ENCODE measurements at regions not wholly inside any gene's neighbourhood (a gene's known extent, or its start where the extent isn't known, plus 50 kb on each side); places are given as distances from the start of the nearest gene placed in this dataset.

GRCh38 chr7:67455508-67455907 lies 458.9 kb downstream of the TYW1 start:
- H3K4me3 Mint-ChIP-seq (ENCODE audit: unreplicated experiment) = no peak overlapping the region

GRCh38 chr7:67462781-67463191 lies 466.2 kb downstream of the TYW1 start:
- no peak for DNase-seq (ENCODE audit: low spot score)
- peaks cover 50% of the 10 kb centered on the region for H3K9me3 Mint-ChIP-seq (ENCODE audit: unreplicated experiment)
- no peak overlapping the region for H3K4me3 Mint-ChIP-seq (ENCODE audit: unreplicated experiment)
- no peaks in the 10 kb centered on the region for H3K4me1 Mint-ChIP-seq (ENCODE audit: unreplicated experiment)
- TF ChIP-seq CTCF (IDR thresholded peaks at IDR 0.05; ENCODE audit: unreplicated experiment) = no peak
- H3K27me3 Mint-ChIP-seq (ENCODE audit: unreplicated experiment) = peaks cover 3% of the 10 kb centered on the region
- H3K36me3 Mint-ChIP-seq (ENCODE audit: low read depth, unreplicated experiment) = peaks cover 13% of the 10 kb centered on the region
- H3K27ac Mint-ChIP-seq (ENCODE audit: unreplicated experiment) = no peak overlapping the region

More at GRCh38 chr7:67455508-67455907, 458.9 kb downstream of the TYW1 start:
- Mint-ChIP-seq H3K27ac (ENCODE audit: unreplicated experiment) (no peak overlapping the region), H3K27me3 (ENCODE audit: unreplicated experiment) (peaks cover 7% of the 10 kb centered on the region), H3K36me3 (ENCODE audit: low read depth, unreplicated experiment) (peaks cover 19% of the 10 kb centered on the region), H3K4me1 (ENCODE audit: unreplicated experiment) (no peaks in the 10 kb centered on the region), H3K9me3 (ENCODE audit: unreplicated experiment) (peaks cover 35% of the 10 kb centered on the region)
- no peak for TF ChIP-seq CTCF (IDR thresholded peaks at IDR 0.05; ENCODE audit: unreplicated experiment)
- no peak for DNase-seq (ENCODE audit: low spot score)

- H3K9me3 Mint-ChIP-seq (ENCODE audit: unreplicated experiment) = peaks cover 52% of the 10 kb centered on the region
- no peak overlapping the region for H3K4me3 Mint-ChIP-seq (ENCODE audit: unreplicated experiment)
- H3K4me1 Mint-ChIP-seq (ENCODE audit: unreplicated experiment) = no peaks in the 10 kb centered on the region
- no peak overlapping the region for H3K27ac Mint-ChIP-seq (ENCODE audit: unreplicated experiment)
- no peak for TF ChIP-seq CTCF (IDR thresholded peaks at IDR 0.05; ENCODE audit: unreplicated experiment)
- DNase-seq (ENCODE audit: low spot score) = no peak
- H3K36me3 Mint-ChIP-seq (ENCODE audit: low read depth, unreplicated experiment) = peaks cover 14% of the 10 kb centered on the region
- peaks cover 3% of the 10 kb centered on the region for H3K27me3 Mint-ChIP-seq (ENCODE audit: unreplicated experiment)
Observed at GRCh38 chr7:67463316-67463715, 466.7 kb downstream of the TYW1 start.

GRCh38 chr7:67463983-67464382 lies 467.4 kb downstream of the TYW1 start:
- Mint-ChIP-seq H3K9me3 (ENCODE audit: unreplicated experiment) (peaks cover 57% of the 10 kb centered on the region), H3K36me3 (ENCODE audit: low read depth, unreplicated experiment) (peaks cover 16% of the 10 kb centered on the region), H3K27me3 (ENCODE audit: unreplicated experiment) (peaks cover 5% of the 10 kb centered on the region), H3K4me3 (ENCODE audit: unreplicated experiment) (no peak overlapping the region), H3K4me1 (ENCODE audit: unreplicated experiment) (no peaks in the 10 kb centered on the region), H3K27ac (ENCODE audit: unreplicated experiment) (no peak overlapping the region)
- no peak for DNase-seq (ENCODE audit: low spot score)
- TF ChIP-seq CTCF (IDR thresholded peaks at IDR 0.05; ENCODE audit: unreplicated experiment) = no peak

GRCh38 chr7:67466109-67466508 lies 469.5 kb downstream of the TYW1 start:
- H3K27me3 Mint-ChIP-seq (ENCODE audit: unreplicated experiment) = peaks cover 9% of the 10 kb centered on the region
- H3K36me3 Mint-ChIP-seq (ENCODE audit: low read depth, unreplicated experiment) = peaks cover 13% of the 10 kb centered on the region
- no peak for TF ChIP-seq CTCF (IDR thresholded peaks at IDR 0.05; ENCODE audit: unreplicated experiment)
- H3K4me1 Mint-ChIP-seq (ENCODE audit: unreplicated experiment) = no peaks in the 10 kb centered on the region
- H3K9me3 Mint-ChIP-seq (ENCODE audit: unreplicated experiment) = peaks cover 53% of the 10 kb centered on the region
- DNase-seq (ENCODE audit: low spot score) = no peak
- H3K4me3 Mint-ChIP-seq (ENCODE audit: unreplicated experiment) = no peak overlapping the region
- H3K27ac Mint-ChIP-seq (ENCODE audit: unreplicated experiment) = no peak overlapping the region
